GM18858 (cell line): ENCODE measurements at regions not wholly inside any gene's neighbourhood (a gene's known extent, or its start where the extent isn't known, plus 50 kb on each side); places are given as distances from the start of the nearest gene placed in this dataset.

Source experiments
- ATAC-seq: cut with Tn5 transposase; IDR thresholded peaks from one replicate; pipeline ENCODE4 v1.9.1; 2021; ENCODE audit not compliant: unreplicated experiment

DNA sequence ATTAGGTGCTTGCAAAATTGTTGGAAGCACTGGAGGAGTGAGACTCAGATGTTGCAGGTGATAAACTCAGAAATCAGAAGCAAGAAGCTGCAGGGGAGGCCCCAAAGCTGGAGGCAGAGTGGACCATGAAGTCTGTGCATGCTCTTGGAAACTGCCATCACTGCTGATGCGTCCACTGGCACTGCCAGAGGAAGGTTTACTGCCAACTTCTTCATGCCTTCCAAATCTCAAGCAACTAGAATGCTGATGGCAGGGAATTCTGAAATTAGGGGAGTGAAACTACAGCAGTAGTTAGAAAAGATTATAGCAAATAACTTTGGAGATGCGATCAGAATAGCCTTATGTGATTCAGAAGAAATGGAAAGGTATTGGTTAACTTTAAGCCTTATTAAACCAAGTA lies 277.1 kb upstream of the SDK2 start:
- no peak for ATAC-seq

DNA sequence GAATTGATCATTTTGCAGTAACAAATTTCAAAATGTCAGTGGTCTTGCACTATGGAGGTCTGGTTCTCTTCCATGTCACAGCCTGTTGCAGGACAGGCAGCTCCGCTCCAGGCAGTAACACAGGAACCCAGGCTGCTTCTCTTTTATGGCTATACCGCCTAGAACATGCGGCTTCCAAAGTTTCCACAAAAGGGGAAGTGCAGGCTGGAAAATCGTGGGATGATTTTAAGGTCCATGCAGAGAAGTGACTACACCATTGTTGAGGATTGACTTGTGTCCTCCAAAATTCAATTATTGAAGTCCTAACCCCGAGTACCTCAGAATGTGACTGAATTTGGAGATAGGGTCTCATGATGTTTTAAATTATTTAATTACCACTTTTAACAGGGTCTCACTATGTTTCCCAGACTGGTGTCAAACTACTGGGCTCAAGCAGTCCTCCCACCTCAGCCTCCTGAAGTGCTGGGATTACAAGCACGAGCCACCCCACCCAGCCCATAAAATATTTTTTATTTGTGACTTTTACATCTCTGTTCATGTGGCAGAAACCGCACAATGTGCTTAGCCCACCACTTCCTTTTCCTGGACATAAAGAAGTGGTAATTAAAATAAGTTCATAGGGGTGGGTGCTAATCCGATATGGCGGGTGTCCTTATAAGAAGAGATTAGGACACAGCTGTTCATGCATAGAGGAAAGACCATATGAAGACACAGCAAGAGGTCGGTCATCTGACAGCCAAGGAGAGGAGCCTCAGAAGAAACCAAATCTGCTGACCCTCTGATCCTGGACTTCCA lies 279.2 kb upstream of the RPL38 start:
- ATAC-seq, result no peak

DNA sequence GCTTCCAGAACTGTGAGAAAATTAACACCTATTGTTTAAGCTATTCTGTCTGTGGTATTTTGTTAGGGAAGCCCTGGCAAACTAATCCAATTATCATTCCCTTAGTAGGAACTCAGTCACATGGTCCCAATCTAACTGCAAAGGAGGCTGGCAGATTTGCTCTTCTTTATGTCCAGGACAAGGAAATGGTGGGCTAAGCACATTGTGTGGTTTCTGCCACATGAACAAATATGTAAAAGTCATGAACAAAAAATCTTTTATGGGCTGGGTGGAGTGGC lies 278.6 kb upstream of the RPL38 start:
- no peak for ATAC-seq

DNA sequence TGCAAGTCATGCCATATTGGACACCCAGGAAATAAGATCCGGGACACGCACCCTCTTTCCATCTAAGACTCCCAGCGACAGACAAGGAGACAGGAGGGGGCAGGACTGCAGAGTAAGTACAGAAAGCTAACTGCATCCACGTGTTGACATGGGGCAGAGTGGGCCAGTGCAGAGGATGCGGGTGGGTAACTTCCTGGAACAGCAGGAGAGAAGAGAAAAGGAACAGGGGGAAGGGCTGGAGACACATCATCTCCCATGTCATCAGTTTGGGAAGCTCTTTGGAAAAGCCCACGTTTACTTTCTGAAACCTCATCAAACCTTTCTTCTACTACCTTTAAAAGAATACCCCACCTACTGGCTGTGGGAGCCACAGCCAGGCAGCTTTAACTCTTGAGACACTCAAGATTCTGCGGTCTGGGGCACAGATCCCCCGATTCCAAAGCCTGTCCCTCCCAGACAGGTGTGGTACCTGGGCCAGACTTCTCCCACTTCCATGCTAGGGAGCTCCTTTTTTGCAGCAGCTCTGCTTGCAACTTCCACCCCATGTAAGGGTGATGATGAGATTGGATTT lies 273.5 kb upstream of the RPL38 start:
- no peak for ATAC-seq

DNA sequence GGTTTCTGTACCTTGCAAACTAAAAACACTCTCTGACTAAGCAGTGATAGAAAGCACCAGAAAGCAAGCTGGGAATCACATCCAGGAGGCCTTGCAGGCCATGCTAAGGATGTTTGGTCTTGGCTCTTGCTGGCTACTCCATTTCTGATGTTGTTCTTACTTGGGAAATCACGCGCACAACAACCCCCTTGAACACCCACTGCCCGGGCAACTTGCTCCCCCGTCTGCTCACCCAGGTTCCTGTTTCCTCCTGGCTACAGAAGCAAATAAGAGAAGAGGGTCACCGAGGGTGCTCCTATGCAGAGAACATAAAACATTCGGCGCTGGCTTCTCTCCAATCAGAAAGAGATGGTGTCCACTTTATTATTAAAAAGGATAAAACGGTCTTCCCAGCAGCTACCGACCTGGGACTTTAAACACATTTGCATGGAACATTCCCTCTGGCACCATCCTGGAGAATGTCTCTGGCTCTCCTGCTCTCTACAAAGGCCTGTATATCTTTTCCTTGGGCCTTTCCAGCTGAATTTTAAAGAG lies 271.2 kb upstream of the RPL38 start:
- no peak for ATAC-seq

DNA sequence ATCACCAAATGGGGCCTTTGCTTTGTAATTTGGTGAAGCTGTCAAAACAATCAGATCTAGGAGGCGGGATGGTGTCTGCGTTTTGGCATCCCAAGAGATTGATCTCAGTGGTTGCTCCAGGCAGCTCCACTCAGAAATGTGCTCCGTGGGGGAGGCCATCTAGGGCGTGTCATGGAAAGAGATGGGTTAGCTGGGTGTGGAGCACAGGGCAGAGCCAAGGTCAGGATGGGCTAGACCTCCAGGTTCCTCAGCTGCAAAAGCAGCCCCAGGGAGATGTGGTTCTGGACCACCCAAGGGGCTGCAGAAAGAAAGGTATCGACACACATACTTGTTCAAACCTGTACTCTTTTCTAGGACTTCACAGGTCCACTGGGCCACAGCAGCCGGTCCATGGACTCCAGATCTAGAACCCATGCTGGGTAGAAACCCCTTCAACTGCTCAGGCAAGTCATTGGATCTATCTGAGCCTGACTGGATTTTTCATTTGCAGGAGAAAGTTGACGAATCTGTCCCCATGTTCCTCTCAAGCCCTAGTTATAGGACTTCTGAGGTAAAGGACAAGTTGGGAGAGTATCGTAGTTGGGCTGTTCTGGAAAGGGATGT lies 270.2 kb upstream of the RPL38 start:
- no peak for ATAC-seq

DNA sequence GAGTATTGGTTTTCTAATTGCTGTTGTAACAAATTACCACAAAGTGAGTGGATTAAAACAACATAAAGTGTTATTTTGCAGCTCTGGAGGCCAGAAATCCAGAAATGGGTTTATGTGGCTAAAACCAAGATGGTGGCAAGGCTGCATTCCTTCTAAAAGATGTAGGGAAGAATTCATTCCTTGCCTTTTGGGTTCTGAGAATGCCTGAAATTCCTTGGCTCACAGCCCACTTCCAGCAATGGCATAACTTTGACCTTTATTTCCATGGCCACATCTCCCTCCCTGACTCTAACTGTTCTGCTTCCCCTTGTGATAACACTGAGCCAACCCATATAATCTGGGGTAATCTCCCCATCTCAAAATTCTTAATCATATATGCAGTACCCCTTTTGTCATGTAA lies 269.6 kb upstream of the RPL38 start:
- no peak for ATAC-seq

DNA sequence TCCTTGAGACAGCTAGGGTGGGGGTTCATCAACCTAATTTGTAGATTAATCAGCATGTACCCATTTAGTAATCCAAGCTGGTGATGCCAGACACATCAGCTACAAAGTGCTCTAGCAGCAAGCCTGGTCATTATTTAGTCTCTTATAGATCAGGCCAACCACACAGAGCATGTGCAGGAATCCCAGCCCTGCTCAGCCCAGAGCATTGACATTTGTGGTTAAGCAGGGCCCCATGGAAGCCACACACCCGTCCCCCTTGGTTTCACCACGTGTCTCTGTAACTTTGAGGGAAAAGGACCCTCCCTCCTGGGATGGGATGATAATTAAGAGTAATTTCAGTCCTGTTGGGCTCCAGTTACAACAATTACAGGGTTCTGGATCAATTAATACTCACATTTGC lies 268.8 kb upstream of the RPL38 start:
- no peak for ATAC-seq

DNA sequence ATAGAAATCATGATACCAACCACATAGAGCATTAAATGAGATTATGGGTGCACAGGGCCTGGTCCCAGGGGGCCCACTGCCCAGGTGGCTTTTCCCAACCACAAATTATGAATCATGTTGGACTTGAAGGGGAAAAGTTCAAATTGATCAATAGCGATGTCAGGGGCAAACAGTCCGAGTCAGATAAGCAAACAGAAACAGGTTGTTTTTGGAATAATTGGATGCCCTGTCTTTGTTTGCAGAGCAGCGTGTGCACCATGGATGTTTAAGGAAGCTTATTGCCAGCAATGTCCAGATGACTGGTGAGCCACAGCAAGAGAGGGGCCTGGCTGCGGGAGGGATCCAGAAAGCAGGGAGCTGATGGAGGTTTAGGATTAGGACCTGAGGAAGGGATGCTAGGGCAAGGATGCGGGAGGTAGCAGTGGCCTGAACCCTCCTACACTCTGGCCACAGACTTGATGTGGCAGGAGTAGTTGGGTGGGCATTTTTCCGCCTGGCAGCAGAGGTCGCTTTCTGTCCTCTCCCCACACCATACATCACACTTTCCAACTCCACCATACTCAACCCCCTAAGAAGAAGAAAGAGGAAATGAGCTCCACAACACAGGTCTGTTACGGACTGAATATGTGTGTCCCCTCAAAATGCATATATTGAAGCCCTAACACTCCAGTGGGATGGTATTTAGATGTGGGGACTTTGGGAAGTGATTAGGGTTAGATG lies 266.4 kb upstream of the RPL38 start:
- ATAC-seq, result no peak

DNA sequence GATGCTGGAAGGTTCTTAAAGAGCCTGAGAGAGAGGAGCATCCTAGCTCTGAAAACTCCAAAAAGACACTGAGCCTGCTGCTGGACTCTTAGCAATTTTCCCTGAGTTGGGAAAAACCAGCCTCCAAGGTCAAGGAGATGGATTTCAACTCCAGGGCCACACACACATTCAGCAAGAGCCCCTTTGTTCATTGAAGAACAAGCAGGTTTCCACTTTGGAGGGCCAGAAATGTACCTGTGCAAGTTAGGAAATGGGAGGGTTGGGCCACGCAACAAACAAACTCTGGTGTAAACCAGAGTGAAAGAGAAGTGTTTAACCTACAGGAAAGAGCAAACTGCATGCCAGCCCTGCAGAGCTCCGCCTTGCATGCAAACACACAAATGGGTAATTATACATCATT lies 264.8 kb upstream of the RPL38 start:
- ATAC-seq, result no peak

DNA sequence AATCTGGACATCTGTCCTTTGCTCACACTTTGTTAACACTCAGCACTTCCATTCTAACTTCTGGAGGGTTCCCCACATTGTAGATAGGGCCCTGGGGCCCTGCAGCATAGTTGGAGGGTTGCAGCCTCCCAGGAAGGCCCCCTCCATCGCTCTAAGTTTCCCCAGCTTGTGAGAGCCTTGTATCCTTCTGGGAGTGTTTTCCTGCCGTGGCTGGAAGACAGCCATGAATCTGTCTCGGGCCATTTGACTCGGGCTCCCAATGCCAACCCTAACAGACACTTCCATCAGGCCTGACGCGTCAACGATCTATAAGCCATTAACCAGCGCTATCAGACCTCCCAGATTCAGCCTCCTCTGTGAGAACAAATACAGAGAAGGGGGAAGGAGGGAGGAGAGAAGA lies 263.7 kb upstream of the RPL38 start:
- ATAC-seq, result no peak

DNA sequence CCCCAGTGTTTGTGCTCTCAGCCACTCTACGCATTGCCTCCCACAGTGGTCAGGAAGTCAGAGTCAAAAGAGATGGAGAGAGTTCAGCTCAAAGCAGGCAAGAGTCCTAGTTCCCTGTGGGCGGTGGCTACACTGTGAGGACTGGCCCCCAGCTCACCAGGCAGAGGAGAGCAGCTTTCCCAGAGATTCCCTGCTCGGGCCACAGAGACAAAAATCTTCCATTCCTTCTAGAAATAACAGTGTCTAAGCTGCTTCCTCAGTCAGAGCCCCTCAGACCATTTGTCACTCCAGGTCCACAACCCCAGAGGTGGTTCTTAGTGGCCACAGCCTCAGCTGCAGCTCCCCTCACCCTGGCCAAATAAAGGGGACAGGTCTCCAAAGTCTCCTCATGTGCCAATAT lies 263.0 kb upstream of the RPL38 start:
- ATAC-seq, result no peak

DNA sequence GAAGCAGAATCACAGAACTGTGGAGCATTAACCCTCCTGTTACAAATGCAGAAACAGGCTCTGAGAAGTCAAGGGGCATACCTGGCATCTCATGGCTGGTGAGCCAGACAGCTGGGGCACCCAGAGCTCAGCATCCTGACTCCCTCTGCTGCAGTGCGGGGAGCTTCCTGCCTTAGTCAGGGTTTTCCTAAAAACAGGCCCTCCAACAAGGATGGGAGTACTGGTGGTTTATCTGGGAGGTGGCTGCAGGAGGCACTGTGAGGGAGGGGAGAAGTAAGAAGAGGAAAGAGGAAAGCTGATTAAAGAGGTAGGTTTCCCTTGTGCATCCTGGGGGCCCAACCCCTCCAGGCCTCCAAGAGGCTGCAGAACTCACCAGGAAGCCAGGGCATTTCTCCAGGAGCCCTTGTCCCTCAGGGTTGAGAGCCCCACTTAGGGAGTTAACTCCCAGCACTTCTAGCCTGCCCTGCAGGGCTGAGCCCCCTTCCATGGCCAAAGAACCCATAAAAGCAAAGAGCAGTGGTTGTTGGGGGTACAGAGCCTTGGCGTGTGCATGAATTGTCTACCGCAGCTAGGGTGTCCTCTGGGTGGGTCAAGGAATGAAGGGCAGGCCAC lies 261.5 kb upstream of the RPL38 start:
- no peak for ATAC-seq

DNA sequence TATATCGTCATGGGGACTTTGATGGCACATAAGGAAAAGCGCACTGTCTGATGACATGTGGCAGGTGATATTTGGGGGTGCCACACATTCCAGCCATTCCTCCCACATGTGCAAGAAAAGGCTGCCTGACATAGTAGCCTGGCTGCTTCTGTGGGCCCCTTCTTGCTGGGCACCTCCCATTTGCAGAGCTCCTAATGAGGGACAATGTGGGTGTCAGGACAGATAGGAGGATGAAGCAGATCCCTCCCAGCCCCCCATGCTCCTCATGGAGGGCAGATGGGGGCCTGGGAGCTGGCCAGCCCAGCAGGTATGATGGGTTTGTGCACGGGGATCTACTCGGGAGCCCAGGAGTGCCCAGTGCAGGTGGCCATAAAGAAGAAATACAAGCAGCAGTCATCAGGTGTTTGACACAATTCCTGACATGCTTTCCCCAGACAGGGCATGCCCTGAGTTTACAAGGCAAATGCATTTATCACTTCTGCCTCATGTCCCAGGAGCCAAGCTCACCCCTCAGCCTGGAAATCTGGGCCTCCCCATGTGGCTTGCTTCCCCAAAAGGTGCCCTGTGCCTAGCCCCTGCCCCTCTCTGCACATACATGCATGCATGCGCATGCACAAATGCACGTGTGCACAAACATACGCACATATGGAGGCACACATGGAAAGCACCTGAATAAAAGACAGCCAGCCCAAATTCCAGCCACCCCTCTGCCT lies 260.6 kb upstream of the RPL38 start:
- ATAC-seq, result no peak

DNA sequence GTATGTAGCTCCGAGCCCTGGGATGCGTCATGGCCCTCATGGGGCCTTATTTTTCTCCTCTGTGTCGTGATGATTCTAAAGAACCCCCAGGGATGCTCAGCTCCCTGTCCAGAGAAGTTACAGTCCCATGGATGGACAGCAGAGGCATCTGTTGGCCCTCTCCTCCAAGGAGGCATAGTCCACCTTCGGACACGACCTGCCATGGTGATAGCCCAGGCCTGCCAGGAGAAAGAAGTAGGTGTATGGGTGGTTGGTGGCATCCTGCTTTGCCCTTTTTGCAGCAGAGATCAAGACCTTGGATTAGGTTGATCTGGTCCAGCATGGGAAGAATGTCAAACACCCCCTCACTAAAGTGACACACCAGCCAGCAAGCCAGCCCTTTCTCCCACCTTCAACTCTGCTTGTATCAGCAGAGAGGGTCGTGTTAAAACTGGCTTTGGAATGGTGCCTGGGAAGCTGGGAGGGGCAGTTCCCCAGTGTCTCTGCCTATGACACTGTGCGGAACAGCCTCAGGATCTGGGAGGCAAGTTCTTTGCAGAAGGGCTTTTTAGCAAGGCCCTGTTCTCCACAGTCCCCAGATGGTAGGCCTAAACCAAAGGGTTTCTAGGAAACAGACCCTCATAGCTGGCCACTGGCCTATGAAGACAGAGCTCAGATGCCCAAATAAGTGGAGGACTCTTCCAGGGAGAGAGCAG lies 259.9 kb upstream of the RPL38 start:
- ATAC-seq, result no peak

DNA sequence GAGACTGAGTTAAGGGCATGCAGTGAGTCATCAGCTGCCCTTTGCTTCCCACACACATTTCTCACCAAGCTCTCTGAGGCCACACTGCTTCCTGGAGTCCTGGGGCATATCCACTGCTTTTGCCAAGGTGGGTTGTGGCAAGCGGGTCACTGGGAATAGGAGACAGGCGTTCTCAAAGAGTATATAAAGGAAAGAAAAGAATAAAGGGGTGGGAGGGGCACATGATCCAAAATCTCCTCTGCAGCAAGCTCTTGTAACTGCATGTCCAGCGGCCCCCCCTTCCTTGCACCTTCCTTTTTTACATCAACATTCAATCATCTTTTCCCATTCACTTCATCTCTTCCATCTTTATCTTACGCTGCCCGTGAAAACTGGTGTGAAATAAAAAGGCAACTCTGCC lies 259.1 kb upstream of the RPL38 start:
- ATAC-seq, result no peak

DNA sequence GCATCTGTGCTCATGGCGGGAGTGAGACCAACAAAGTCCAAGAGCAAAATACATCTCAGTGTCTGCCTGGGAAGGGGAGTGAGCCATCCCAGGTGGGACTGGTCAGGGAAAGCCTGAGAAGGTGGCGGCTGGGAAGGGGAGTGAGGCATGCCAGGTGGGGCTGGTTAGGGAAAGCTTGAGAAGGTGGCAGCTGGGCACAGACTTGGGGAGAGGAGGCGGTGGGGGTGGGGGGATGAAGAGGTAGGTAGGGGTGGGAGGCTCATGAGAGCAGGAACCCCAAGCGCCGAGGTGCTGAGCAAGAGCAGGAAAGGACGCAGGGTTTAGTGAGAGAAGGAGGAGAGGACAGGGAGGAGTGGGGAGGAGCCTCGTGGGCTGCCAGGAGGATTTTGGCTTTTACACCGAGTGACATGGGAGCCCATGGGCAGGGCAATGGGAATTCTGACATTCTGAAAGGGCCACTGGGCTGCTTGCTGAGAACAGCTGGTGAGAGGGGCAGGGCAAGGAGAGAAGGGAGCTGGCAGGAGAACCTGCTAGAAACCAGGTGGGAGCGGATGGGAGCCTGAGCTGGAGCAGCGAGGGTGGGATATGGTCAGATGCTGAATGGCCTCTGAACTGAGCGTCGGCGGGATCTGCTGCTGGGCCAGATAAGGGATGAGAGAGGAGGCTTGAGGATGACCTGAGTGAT lies 256.1 kb upstream of the RPL38 start:
- ATAC-seq, result no peak

DNA sequence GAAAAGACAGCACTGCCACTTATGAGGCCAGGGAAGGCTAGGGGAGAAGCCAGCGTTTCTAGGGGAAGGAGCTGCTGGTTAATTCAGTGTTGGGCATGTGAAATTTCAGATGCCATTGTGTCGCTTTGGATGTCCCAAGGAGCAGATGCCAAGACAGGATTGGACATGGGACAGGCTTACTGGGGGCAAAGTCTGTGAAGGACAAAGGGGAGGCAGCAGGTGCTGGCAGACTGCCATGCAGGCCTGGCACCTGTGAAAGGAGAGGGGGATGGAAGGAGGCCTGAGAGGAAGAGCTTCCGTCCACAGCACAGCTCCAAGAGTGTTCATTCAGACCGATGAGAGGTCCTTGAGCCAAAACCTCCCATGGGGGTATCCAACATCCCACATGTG lies 255.5 kb upstream of the RPL38 start:
- ATAC-seq, result no peak

DNA sequence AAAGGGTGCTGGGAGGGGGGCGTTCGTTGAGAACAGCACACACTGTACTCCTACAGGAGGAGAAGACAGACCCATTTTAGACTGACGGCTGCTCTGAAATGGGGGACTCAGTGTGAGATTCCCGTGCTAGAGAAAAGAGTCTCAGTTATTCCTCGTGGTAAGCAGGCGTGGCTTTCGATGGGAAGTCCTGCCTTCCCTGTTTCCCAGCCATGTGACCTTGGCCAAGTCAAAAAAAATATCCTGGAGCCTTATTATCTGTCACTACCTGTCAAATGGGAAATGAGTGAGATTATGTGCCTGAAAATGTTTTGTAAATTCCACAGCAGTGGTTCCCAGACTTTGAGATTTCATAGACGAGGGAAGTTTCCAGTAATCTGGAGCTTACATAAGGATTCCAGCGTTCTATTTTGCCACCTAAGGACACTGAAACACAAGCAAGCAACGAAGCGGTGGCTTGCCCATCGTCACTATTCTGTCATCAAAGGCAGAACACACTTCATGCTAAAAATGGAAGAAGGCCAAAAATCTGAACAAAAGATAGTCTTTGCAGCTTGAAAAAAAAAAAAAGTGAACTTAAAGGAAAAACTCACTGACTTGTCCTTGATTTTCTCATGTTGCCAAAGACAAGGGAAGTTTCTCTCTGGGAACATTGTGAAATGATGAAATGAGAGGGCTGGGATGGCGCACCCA lies 253.4 kb upstream of the RPL38 start:
- no peak for ATAC-seq
